HCT116 (cell line): ENCODE measurements at regions not wholly inside any gene's neighbourhood (a gene's known extent, or its start where the extent isn't known, plus 50 kb on each side); places are given as distances from the start of the nearest gene placed in this dataset.

Source experiments
- ATAC-seq: fragments of 200-7000 bp; cut with Tn5 transposase; 2 replicates; pipeline ENCODE4 v1.9.1; 2020; ENCODE audit warnings: mild to moderate bottlenecking, moderate library complexity
- BruUV-seq: library from RNA; stranded (reverse); fragments of 400-500 nt; replicated peaks from 2 replicates; lab custom pipeline; 2021; lab: Mats Ljungman, UMichigan
- CTCF ChIA-PET: fragments of 300-600 bp; sonication (Branson Sonifier 250); formaldehyde crosslinking; loops from one replicate; lab custom pipeline; 2021; ENCODE audit warnings: antibody characterized with exemption; lab: Charles Lee
- POLR2A ChIA-PET: fragments of 300-600, 350-600 bp; sonication (Branson Sonifier 250); formaldehyde crosslinking; loops from one replicate; lab custom pipeline; 2021; ENCODE audit warnings: antibody characterized with exemption; lab: Charles Lee
- RAD21 ChIA-PET, 2 experiments: fragments of 300-600 bp; sonication (Branson Sonifier 250); formaldehyde crosslinking; loops; one replicate each; lab custom pipeline; 2023; ENCODE audit warnings: low total read pairs in 2 of 2; ENCODE audit not compliant: uncharacterized antibody in 2 of 2, unreplicated experiment in 2 of 2, low non-redundant PET in 1 of 2; lab: Charles Lee
- DNase-seq: peaks from one replicate; pipeline ENCODE4 v3.0.0-alpha.2; 2010; ENCODE audit warnings: low read depth, low spot score
- H2AFZ ChIP-seq: fragments of 200-600 bp; shearing (Covaris generic), sonication (generic); 2 replicates; pipeline ENCODE4 v1.6.1; 2017; ENCODE audit warnings: low read depth, mixed run types, mixed read lengths, antibody characterized with exemption, low read length; ENCODE audit not compliant: poor library complexity, severe bottlenecking
- H3K27ac ChIP-seq: 2 replicates; pipeline ENCODE4 v1.5.1; 2012; ENCODE audit warnings: low read depth, low read length
- H3K27me3 ChIP-seq: fragments of 200-600 bp; sonication (generic); 2 replicates; pipeline ENCODE4 v1.6.1; 2016; ENCODE audit warnings: mixed run types, low read length, mixed read lengths; ENCODE audit not compliant: insufficient read depth
- H3K36me3 ChIP-seq, 2 experiments: fragments of 200-500 bp in 1 of 2; fragments of 200-600 bp in 1 of 2; sonication (Bioruptor generic) in 1 of 2; sonication (generic) in 1 of 2; 2 replicates each; pipeline versions ENCODE4 v1.5.1 to v1.6.1; 2014 to 2016; ENCODE audit warnings: low read length in 2 of 2, inconsistent platforms in 1 of 2, mixed read lengths in 1 of 2, mixed run types in 1 of 2; ENCODE audit not compliant: insufficient read depth in 2 of 2, control insufficient read depth in 1 of 2
- H3K4me1 ChIP-seq, 2 experiments: fragments of 200-600 bp in 1 of 2; sonication (generic) in 1 of 2; 2 replicates each; pipeline versions ENCODE4 v1.5.1 to v1.6.1; 2012 to 2017; ENCODE audit warnings: low read length in 2 of 2, inconsistent platforms in 1 of 2, mild to moderate bottlenecking in 1 of 2, mixed read lengths in 1 of 2, mixed run types in 1 of 2, moderate library complexity in 1 of 2; ENCODE audit not compliant: insufficient read depth in 2 of 2, control insufficient read depth in 1 of 2
- H3K4me2 ChIP-seq: fragments of 200-600 bp; sonication (generic); 2 replicates; pipeline ENCODE4 v1.6.1; 2017; ENCODE audit warnings: mixed run types, low read length, mixed read lengths
- H3K4me3 ChIP-seq, 2 experiments: fragments of 200-600 bp in 1 of 2; sonication (generic) in 1 of 2; replicated peaks in 1 of 2; 2 replicates each; pipeline ENCODE4 v1.5.1; 2011 to 2016; ENCODE audit warnings: low read length in 2 of 2, control low read depth in 1 of 2, low read depth in 1 of 2, mild to moderate bottlenecking in 1 of 2, mixed read lengths in 1 of 2, mixed run types in 1 of 2
- H3K79me2 ChIP-seq: fragments of 200-600 bp; sonication (generic); 2 replicates; pipeline ENCODE4 v1.6.1; 2017; ENCODE audit warnings: mild to moderate bottlenecking, mixed run types, low read length, moderate library complexity, mixed read lengths; ENCODE audit not compliant: insufficient read depth
- H3K9ac ChIP-seq: fragments of 200-600 bp; sonication (generic); 2 replicates; pipeline ENCODE4 v1.6.1; 2016; ENCODE audit warnings: low read length, mixed read lengths
- H3K9me2 ChIP-seq: fragments of 200-600 bp; sonication (generic), shearing (Covaris generic); 2 replicates; pipeline ENCODE4 v1.6.1; 2017; ENCODE audit warnings: mixed run types, mild to moderate bottlenecking, moderate library complexity; ENCODE audit not compliant: insufficient read depth
- H3K9me3 ChIP-seq, 2 experiments: fragments of 200-500 bp in 1 of 2; fragments of 200-600 bp in 1 of 2; sonication (Bioruptor generic) in 1 of 2; sonication (generic) in 1 of 2; 2 replicates each; pipeline ENCODE4 v1.6.1; 2014 to 2017; ENCODE audit warnings: low read length in 2 of 2, mixed read lengths in 2 of 2, inconsistent platforms in 1 of 2, low read depth in 1 of 2, mild to moderate bottlenecking in 1 of 2, mixed run types in 1 of 2, moderate library complexity in 1 of 2; ENCODE audit not compliant: control insufficient read depth in 1 of 2, insufficient read depth in 1 of 2
- H4K20me1 ChIP-seq: fragments of 200-600 bp; sonication (generic), shearing (Covaris generic); 2 replicates; pipeline ENCODE4 v1.6.1; 2017; ENCODE audit warnings: mixed run types, mild to moderate bottlenecking, moderate library complexity; ENCODE audit not compliant: insufficient read depth
- EGR1 ChIP-seq: IDR thresholded peaks from 2 replicates; pipeline ENCODE4 v1.6.1; 2012; ENCODE audit warnings: low read depth
- RAD21 ChIP-seq: IDR thresholded peaks from 2 replicates; pipeline ENCODE4 v1.6.1; 2012; ENCODE audit warnings: low read depth, mild to moderate bottlenecking
- REST ChIP-seq: IDR thresholded peaks from 2 replicates; pipeline ENCODE4 v1.6.1; 2012; ENCODE audit warnings: low read depth
- SIN3A ChIP-seq: IDR thresholded peaks from 2 replicates; pipeline ENCODE4 v1.6.1; 2012; ENCODE audit warnings: low read depth
- intact Hi-C: fragments of 100-400 bp; cut with micrococcal nuclease; formaldehyde crosslinking; loops from 2 replicates; pipeline ENCODE4 v1.10.0; 2022
- TF ChIP-seq, protein P1 (sequence below): IDR thresholded peaks from 2 replicates; pipeline ENCODE4 v1.6.1; 2012

DNA sequence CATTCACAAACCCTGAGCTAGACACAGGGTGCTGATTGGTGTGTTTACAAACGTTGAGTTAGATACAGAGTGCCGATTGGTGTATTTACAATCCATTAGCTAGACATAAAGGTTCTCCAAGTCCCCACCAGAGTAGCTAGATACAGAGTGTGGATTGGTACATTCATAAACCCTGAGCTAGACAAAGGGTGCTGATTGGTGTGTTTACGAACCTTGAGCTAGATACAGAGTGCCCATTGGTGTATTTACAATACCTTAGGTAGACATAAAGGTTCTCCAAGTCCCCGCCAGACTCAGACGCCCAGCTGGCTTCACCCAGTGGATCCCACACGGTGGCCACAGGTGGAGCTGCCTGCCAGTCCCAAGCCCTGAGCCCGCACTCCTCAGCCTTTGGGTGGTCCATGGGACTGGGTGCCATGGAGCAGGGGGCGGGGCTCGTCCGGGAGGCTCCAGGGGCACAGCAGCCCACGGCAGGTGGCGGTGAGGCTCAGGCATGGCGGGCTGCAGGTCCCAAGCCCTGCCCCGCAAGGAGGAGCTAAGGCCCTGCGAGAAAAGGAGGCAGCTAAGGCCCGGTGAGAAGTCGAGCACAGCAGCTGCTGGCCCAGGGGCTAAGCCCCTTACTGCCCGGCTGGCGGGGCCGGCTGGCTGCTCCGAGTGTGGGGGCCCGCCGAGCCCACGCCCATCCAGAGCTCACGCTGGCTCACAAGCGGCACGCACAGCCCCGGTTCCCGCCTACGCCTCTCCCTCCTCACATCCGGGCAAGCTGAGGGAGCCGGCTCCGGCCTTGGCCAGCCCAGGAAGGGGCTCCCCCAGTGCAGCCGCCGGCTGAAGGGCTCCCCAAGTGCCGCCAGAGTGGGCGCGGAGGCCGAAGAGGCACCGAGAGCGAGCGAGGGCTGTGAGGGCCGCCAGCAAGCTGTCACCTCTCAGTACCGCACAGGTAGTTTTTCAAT lies 1039.2 kb upstream of the CDH9 start:
- Histone ChIP-seq H3K9me3 (peaks cover 2 to 7% of the 10 kb centered on the region in 2 experiments; a peak in 3 of 4 replicates), H2AFZ (no peak overlapping the region), H3K36me3 (no peaks in the 10 kb centered on the region), H3K79me2 (no peaks in the 10 kb centered on the region), H3K4me2 (no peak overlapping the region), H3K27ac (no peak overlapping the region), H4K20me1 (no peaks in the 10 kb centered on the region), H3K9ac (no peak overlapping the region), H3K9me2 (no peaks in the 10 kb centered on the region), H3K27me3 (no peaks in the 10 kb centered on the region), H3K4me3 (no peak overlapping the region), H3K4me1 (no peaks in the 10 kb centered on the region)
- POLR2A ChIA-PET: no interaction called here
- DNase-seq: no peak
- CTCF ChIA-PET: no interaction called here
- TF ChIP-seq, protein P1, sequence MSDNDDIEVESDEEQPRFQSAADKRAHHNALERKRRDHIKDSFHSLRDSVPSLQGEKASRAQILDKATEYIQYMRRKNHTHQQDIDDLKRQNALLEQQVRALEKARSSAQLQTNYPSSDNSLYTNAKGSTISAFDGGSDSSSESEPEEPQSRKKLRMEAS: no peak
- TF ChIP-seq SIN3A (no peak), RAD21 (no peak), REST (no peak), EGR1 (no peak)
- intact Hi-C loops: no loop called here
- RAD21 ChIA-PET: no interaction called here
- no TSS peak for BruUV-seq
- no peak for ATAC-seq
